ENCODE measurements at regions not wholly inside any gene's neighbourhood (a gene's known extent, or its start where the extent isn't known, plus 50 kb on each side); places are given as distances from the start of the nearest gene placed in this dataset.

- H3F3A ChIP-seq (ENCODE audit: low read depth): no peaks in the 10 kb centered on the region
- no peak for DNase-seq (ENCODE audit: low spot score)
- H3K79me2 ChIP-seq (ENCODE audit: low read depth): no peaks in the 10 kb centered on the region
- TF ChIP-seq EZH2 (IDR thresholded peaks at IDR 0.05) (no peak), EZH2phosphoT487 (IDR thresholded peaks at IDR 0.05) (no peak)
- TF ChIP-seq, protein P1, sequence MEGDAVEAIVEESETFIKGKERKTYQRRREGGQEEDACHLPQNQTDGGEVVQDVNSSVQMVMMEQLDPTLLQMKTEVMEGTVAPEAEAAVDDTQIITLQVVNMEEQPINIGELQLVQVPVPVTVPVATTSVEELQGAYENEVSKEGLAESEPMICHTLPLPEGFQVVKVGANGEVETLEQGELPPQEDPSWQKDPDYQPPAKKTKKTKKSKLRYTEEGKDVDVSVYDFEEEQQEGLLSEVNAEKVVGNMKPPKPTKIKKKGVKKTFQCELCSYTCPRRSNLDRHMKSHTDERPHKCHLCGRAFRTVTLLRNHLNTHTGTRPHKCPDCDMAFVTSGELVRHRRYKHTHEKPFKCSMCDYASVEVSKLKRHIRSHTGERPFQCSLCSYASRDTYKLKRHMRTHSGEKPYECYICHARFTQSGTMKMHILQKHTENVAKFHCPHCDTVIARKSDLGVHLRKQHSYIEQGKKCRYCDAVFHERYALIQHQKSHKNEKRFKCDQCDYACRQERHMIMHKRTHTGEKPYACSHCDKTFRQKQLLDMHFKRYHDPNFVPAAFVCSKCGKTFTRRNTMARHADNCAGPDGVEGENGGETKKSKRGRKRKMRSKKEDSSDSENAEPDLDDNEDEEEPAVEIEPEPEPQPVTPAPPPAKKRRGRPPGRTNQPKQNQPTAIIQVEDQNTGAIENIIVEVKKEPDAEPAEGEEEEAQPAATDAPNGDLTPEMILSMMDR (IDR thresholded peaks at IDR 0.05): no peak
- Mint-ChIP-seq H3K4me1 (no peaks in the 10 kb centered on the region), H3K27ac (no peak overlapping the region), H3K9me3 (no peaks in the 10 kb centered on the region), H3K4me3 (no peak overlapping the region), H3K27me3 (ENCODE audit: insufficient read depth, low read depth) (no peaks in the 10 kb centered on the region), H3K36me3 (peaks cover 8% of the 10 kb centered on the region)
- H3K4me2 ChIP-seq: no peak overlapping the region
- no peak overlapping the region for H2AFZ ChIP-seq (replicated peaks)
- H3K27me3 ChIP-seq: no peaks in the 10 kb centered on the region
- H3K36me3 ChIP-seq: no peaks in the 10 kb centered on the region
- H3K27ac ChIP-seq: no peak overlapping the region
- H3K4me3 ChIP-seq: no peak overlapping the region
- no peaks in the 10 kb centered on the region for H3K9me3 ChIP-seq (ENCODE audit: low read depth)
- no peak overlapping the region for H3K9ac ChIP-seq
- H4K20me1 ChIP-seq (ENCODE audit: low read depth): no peaks in the 10 kb centered on the region
- peaks cover 6% of the 10 kb centered on the region for H3K4me1 ChIP-seq
Measured at GRCh38 chr11:92276773-92277172, 52.2 kb downstream of the FAT3 start.

DNA sequence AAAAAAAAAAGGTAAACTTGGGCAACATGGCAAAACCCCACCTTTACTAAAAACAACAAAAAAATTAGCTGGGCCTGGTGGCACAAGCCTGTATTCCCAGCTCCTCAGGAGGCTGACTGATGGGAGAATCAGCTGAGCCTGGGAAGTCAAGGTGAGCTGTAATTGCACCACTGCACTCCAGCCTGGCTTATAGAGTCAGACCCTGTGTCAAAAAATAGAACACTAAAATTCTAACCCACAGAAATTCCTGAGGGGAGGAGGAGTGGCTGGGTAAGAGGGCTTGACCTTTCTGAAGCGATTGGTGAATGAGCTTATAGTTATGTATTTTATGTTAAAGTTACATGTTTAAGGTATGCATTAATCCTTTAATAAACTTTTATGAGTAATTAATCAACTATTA is 53.3 kb downstream of the FAT3 start:
- no peak overlapping the region for H3K4me2 ChIP-seq
- no peak overlapping the region for H2AFZ ChIP-seq (replicated peaks)
- no peaks in the 10 kb centered on the region for H3K27me3 ChIP-seq
- H4K20me1 ChIP-seq (ENCODE audit: low read depth): no peaks in the 10 kb centered on the region
- no peaks in the 10 kb centered on the region for H3F3A ChIP-seq (ENCODE audit: low read depth)
- Mint-ChIP-seq H3K4me3 (no peak overlapping the region), H3K27ac (no peak overlapping the region), H3K4me1 (no peaks in the 10 kb centered on the region), H3K36me3 (peaks cover 8% of the 10 kb centered on the region), H3K9me3 (no peaks in the 10 kb centered on the region), H3K27me3 (ENCODE audit: insufficient read depth, low read depth) (no peaks in the 10 kb centered on the region)
- H3K36me3 ChIP-seq: no peaks in the 10 kb centered on the region
- H3K4me3 ChIP-seq: no peak overlapping the region
- H3K9ac ChIP-seq: no peak overlapping the region
- H3K27ac ChIP-seq: no peak overlapping the region
- no peaks in the 10 kb centered on the region for H3K79me2 ChIP-seq (ENCODE audit: low read depth)
- H3K9me3 ChIP-seq (ENCODE audit: low read depth): no peaks in the 10 kb centered on the region
- H3K4me1 ChIP-seq: peaks cover 6% of the 10 kb centered on the region
- DNase-seq (ENCODE audit: low spot score): no peak
- TF ChIP-seq EZH2 (IDR thresholded peaks at IDR 0.05) (no peak), EZH2phosphoT487 (IDR thresholded peaks at IDR 0.05) (no peak)
- TF ChIP-seq, protein P1 (IDR thresholded peaks at IDR 0.05): no peak

GRCh38 chr11:92278791-92279433 is 54.3 kb downstream of the FAT3 start:
- no peak overlapping the region for H3K27ac Mint-ChIP-seq
- no peaks in the 10 kb centered on the region for H3K27me3 Mint-ChIP-seq (ENCODE audit: insufficient read depth, low read depth)
- H3K4me2 ChIP-seq: no peak overlapping the region
- no peak overlapping the region for H3K9ac ChIP-seq
- H3K9me3 Mint-ChIP-seq: no peaks in the 10 kb centered on the region
- H3K9me3 ChIP-seq (ENCODE audit: low read depth): no peaks in the 10 kb centered on the region
- H3F3A ChIP-seq (ENCODE audit: low read depth): no peaks in the 10 kb centered on the region
- peaks cover under 1% of the 10 kb centered on the region for H3K4me1 Mint-ChIP-seq
- TF ChIP-seq, protein P1 (IDR thresholded peaks at IDR 0.05): no peak
- TF ChIP-seq EZH2phosphoT487 (IDR thresholded peaks at IDR 0.05) (no peak), EZH2 (IDR thresholded peaks at IDR 0.05) (no peak)
- H3K4me1 ChIP-seq: no peaks in the 10 kb centered on the region
- H3K27ac ChIP-seq: no peak overlapping the region
- H3K79me2 ChIP-seq (ENCODE audit: low read depth): no peaks in the 10 kb centered on the region
- no peaks in the 10 kb centered on the region for H3K27me3 ChIP-seq
- no peaks in the 10 kb centered on the region for H3K36me3 ChIP-seq
- DNase-seq (ENCODE audit: low spot score): no peak
- no peak overlapping the region for H2AFZ ChIP-seq (replicated peaks)
- H3K4me3 ChIP-seq: no peak overlapping the region
- peaks cover 8% of the 10 kb centered on the region for H3K36me3 Mint-ChIP-seq
- no peaks in the 10 kb centered on the region for H4K20me1 ChIP-seq (ENCODE audit: low read depth)
- H3K4me3 Mint-ChIP-seq: no peak overlapping the region
